GDM1 (cell line): ENCODE measurements at regions not wholly inside any gene's neighbourhood (a gene's known extent, or its start where the extent isn't known, plus 50 kb on each side); places are given as distances from the start of the nearest gene placed in this dataset.

Experiments
- DNase-seq: peaks from one replicate; lab custom pipeline; 2025; lab: John Stamatoyannopoulos, UW

DNA sequence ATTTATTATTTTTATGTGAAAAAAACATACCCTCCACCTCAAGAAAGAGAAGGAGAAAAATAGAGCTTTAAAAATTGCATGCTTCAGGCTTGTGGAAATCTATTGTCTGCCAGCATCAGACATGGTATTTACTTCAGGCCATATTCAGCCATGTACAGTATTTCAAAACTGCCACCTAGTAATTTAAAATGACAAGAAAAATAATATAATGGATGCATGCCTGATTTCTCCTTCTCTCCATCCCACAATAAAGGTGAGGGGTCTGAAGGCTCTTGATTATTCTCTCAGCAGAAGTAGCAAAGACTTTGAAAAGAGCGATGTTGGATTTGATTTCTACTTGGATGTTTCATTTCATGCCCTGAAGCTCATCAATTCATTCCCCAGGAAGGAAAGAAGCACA is 250.7 kb downstream of the TBC1D4 start:
- no peak for DNase-seq

DNA sequence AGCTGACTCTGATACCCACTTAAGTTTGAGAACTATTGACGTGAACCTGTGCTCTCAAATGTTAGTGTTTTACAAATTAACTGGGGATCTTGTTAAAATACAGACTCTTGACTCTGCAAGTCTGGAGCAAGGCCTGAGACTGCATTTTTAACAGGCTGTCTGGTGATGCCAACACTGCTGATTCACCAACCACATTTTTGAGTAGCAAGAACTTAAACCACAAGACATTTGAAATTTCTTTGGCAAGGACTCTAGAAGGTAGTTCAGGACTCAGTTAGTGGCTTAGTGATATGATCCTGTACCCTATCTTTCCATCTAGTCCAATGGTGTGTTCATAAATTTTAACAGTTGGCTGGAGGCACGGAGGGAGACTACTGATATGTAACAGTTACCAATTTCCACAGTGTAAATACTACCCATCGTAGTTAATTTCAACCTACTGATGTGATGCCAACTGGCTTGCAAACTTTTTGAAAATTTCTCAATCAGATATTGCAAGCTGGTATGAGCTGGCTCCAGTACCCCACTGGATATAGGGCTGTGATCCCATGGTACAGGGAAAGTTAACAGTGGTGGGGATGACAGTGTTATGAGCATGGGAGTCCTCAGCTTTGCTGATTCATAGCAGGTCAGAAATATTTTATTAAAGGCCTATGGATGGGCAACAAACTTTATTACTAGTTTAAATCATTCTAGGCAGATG is 255.1 kb downstream of the TBC1D4 start:
- peak; percentile 47 for DNase-seq

- DNase-seq, result no peak
These were observed 255.9 kb downstream of the TBC1D4 start for GRCh38 chr13:75226092-75226491.

GRCh38 chr13:75225288-75226032 is 256.5 kb downstream of the TBC1D4 start:
- no peak for DNase-seq

GRCh38 chr13:75224053-75224742 is 257.8 kb downstream of the TBC1D4 start:
- no peak for DNase-seq

- DNase-seq, result no peak
These were observed 259.9 kb downstream of the TBC1D4 start for GRCh38 chr13:75222031-75222430.

DNA sequence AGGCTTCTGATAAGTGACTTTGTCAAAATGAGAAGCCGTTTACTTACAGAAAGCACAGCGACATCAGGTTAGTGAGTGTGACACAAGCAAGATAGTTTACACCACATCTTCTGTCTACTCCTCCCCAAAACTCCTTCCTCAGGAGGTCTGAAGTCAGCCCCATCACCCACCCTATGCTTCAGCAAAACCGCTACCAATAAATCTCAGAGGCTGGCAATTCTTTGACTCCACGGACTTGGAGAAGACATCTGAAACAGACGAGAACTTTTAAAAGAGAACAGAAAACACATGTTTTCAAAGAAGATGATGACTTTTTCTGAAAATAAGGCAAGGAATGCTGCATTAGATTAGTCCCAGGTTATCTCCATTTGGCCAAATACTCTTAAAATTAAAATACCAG is 261.1 kb downstream of the TBC1D4 start:
- DNase-seq, result no peak

GRCh38 chr13:75220238-75220542 is 261.8 kb downstream of the TBC1D4 start:
- no peak for DNase-seq

GRCh38 chr13:75219479-75220237 is 262.3 kb downstream of the TBC1D4 start:
- peak; percentile 52 for DNase-seq

DNA sequence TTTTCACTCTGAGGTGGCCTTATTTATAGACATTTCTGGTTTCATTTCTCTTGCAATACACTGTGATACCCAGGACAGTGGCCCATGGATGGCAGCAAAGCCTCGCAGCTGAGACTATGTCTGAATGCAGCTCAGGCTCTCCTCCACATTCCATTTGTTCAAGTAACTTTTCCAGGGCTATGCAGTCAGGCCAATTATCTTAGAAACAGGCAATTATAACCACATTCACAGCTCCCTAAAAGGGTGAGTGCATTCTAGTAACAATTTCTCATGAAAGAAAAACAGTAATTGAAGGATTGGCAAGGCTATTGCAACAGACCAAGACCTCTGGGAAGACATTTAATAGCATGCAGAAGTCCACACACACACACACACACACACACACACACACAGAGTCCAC is 264.0 kb downstream of the TBC1D4 start:
- DNase-seq, result no peak

- no peak for DNase-seq
These were observed 265.9 kb downstream of the TBC1D4 start for GRCh38 chr13:75216038-75216437.

GRCh38 chr13:75214846-75215245 is 267.1 kb downstream of the TBC1D4 start:
- no peak for DNase-seq

DNA sequence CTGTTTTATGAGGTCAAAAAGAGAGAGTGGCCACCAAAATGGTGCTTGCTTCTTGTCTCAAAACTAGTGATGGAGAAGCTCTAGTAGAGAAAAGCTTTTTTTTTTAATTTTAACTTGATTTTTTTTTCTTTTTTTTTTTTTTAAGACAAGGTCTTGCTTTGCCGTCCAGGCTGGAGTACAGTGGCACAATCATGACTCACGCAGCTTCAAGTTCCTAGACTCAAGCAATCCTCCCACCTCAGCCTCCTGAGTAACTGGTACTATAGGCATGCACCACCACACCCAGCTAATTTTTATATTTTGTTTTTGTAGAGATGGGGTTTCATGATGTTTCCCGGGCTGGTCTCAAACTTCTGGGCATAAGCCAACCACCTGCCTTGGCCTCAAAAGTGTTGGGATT is 279.0 kb downstream of the TBC1D4 start:
- no peak for DNase-seq

GRCh38 chr13:75197803-75198202 is 284.2 kb downstream of the TBC1D4 start:
- DNase-seq, result no peak

GRCh38 chr13:75196147-75196837 is 285.7 kb downstream of the TBC1D4 start:
- no peak for DNase-seq

DNA sequence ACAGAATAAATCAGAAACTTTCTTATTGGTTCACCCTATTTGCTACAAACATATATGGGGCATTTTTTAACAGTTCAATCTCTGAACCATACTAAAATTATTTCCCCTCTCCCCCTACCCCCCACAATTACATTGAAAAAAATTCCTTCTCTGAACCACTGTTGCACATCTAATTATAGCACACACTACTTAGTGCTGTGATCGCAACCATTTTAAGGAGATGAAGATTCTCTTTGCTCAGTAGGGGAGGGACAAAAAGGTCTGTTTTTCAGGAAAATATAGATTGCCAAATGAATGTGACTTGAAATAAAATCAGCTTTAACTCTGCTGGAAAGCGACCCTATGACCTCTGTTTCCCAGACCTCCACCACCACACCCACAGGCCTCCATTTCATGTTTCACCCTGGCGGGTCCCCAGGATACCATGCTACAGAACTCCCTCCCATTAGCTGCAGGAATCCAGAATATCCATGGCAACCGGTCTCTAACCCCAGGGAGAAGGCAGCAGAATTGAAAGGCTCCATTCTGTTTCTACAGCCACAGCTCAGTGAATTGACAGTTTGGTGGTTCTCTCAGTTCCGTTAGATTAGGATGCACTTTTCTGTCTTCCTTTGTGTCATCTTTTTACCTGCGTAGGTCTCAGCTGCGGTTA is 286.3 kb downstream of the TBC1D4 start:
- no peak for DNase-seq

GRCh38 chr13:75194717-75195462 is 287.1 kb downstream of the TBC1D4 start:
- DNase-seq, result no peak

GRCh38 chr13:75186379-75186778 is 295.6 kb downstream of the TBC1D4 start:
- DNase-seq, result no peak

DNA sequence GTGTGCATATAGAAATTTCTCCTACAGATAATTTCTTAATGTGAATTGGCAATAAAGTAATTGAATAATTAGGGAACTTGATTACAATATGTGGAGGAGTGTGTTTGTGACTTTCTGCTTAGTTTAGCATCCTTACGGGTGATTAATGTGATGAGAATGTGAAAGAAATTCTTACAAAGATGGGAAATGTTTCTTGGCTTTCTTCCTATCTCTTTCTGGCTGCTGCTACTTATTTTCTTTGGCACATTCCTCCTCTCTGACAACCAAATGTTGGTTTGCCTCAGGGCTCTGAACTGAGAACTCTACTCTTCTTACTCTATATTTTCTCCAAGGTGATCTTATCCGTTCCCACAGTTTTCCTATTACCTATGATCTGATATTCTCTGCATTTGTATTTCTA is 300.1 kb downstream of the TBC1D4 start:
- DNase-seq, result no peak

DNA sequence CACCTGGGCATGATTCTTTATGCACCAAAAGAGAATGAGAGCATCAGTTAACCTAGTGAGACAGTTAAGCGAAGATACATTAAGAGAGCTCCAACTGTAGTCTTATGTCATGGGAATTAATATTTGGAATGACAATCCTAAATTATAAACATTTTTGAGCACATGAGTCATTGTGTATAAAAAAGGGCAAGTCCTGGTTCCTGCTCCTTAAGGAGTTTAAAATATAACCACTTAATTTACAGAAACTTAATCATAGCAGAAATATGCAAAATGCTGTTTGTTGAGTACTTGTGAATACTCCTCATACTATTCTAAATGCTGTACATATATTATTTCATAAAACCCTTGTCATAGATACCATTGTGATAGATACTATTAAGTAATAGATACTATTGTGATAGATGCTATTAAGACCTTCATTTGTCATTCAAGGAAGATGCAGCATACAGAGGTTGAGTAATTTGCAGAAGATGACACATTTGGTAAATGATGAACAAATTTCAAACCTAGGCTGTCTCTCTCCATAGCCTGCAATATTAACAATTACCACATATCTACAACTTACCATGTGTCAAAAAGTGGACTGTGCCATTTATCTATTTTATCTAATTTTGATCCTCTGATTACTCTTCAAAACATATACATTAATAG is 301.0 kb downstream of the TBC1D4 start:
- no peak for DNase-seq
